Gastrocnemius medialis (tissue), 4 donors: ENCODE measurements at regions not wholly inside any gene's neighbourhood (a gene's known extent, or its start where the extent isn't known, plus 50 kb on each side); places are given as distances from the start of the nearest gene placed in this dataset.

Experiments used
- CTCF ChIP-seq, 5 experiments: fragments of 450-650 bp in 3 of 5; fragments of 200-600 bp in 2 of 5; sonication (generic) in 2 of 5; IDR thresholded peaks in 4 of 5; conservative IDR thresholded peaks in 1 of 5; 1 replicate in 4 of 5; 2 replicates in 1 of 5; pipeline ENCODE4 v1.5.1; 2016 to 2019; ENCODE audit warnings: antibody characterized with exemption in 5 of 5, mild to moderate bottlenecking in 3 of 5, moderate library complexity in 3 of 5
- POLR2A ChIP-seq, 2 donors: fragments of 450-650 bp; IDR thresholded peaks; one replicate each; pipeline ENCODE4 v1.6.1; 2017; ENCODE audit warnings: antibody characterized with exemption in 2 of 2, mild to moderate bottlenecking in 2 of 2, moderate library complexity in 2 of 2

GRCh38 chr10:65032867-65033769 lies 1511.9 kb downstream of the REEP3 start:
- no peak for TF ChIP-seq POLR2A (IDR thresholded peaks at IDR 0.05)
- no peak for TF ChIP-seq CTCF (IDR thresholded peaks at IDR 0.05 in 4 of 5, conservative IDR thresholded peaks at IDR 0.05 in 1 of 5)
